ENCODE measurements at regions not wholly inside any gene's neighbourhood (a gene's known extent, or its start where the extent isn't known, plus 50 kb on each side); places are given as distances from the start of the nearest gene placed in this dataset.

DNA sequence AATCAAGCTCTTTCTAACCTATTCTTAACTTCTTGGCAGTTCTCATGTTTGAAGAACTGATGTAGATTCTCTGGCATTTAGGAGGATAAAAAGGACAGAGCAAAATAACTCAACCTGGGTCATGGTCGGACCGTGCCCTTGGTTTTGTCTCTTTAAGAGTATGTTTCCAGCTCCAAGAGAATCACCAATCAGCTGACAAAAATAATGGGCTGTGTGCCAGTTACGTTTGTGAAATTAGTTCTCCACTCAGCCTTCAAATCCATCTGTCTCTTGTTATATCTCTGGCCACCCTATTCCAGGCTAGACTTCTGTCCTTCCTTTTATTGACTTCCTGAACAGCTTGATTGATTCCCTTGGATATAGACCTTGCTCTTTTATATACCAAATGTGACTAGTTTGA is 225.7 kb downstream of the EPHA4 start:
- no peak for DNase-seq (ENCODE audit: low spot score)

DNA sequence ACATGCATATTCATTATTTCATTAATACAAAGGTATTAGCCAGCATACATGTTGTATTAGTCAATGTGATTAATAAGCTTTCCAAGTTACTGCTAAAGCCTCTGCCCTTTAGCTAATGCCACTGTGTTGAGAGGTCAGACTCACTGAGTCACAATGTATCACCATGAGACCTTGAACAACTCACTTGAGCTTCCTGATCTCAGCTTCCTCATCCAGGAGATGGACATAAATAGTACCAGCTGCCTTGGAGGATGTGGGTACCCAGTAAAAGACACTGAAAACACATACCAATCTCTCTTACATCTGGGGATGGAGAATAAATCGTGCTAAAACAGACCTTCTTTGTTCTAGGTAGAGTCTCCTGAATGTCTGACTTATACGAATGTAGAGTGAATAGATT is 224.6 kb downstream of the EPHA4 start:
- DNase-seq (ENCODE audit: low spot score), result no peak

- no peak for DNase-seq (ENCODE audit: low spot score)
Measured at GRCh38 chr2:221350616-221351015, 221.5 kb downstream of the EPHA4 start.

GRCh38 chr2:221353201-221353600 is 218.9 kb downstream of the EPHA4 start:
- DNase-seq (ENCODE audit: low spot score), result no peak

- DNase-seq (ENCODE audit: low spot score), result no peak
Measured at GRCh38 chr2:221360312-221360711, 211.8 kb downstream of the EPHA4 start.

- no peak for DNase-seq (ENCODE audit: low spot score)
Measured at GRCh38 chr2:221360742-221361141, 211.4 kb downstream of the EPHA4 start.

GRCh38 chr2:221361633-221362032 is 210.5 kb downstream of the EPHA4 start:
- DNase-seq (ENCODE audit: low spot score), result no peak

DNA sequence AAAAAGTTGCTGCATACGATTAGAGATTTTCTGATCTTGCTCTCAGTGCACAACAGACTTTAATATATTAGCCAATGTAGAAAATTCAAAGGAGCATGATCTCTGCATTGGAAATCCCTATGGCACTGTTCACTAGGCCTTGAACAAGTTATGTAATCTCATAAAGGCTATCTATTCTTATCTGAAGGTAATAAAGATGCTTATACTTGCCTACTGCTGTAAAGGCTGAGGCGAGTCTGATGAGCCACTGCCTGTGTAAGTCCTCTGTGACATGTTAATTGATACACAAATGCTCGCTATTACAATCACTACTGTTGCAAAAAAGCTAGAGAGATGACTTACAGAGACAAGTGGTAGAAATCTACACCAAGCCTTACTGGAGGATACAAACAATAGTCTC is 207.4 kb downstream of the EPHA4 start:
- no peak for DNase-seq (ENCODE audit: low spot score)

All from iPS-NIHi11 (cell line).